A673 (cell line): ENCODE measurements at regions not wholly inside any gene's neighbourhood (a gene's known extent, or its start where the extent isn't known, plus 50 kb on each side); places are given as distances from the start of the nearest gene placed in this dataset.
"Not testable (repeated sequence)": the region's sequence is repeated elsewhere in the genome, so short reads cannot be mapped to it uniquely, and the experiment has no call there.

Source experiments
- CTCF ChIP-seq: fragments of 300-800, 200-600 bp; sonication (generic); conservative IDR thresholded peaks from 2 replicates; pipeline ENCODE4 v1.5.1; 2017; ENCODE audit warnings: low read depth, mild to moderate bottlenecking, antibody characterized with exemption, low read length, moderate library complexity, mixed read lengths
- EZH2 ChIP-seq: fragments of 200-600 bp; sonication (generic); IDR thresholded peaks from 2 replicates; pipeline ENCODE4 v1.6.1; 2017; ENCODE audit warnings: borderline replicate concordance, low read depth, mild to moderate bottlenecking, mixed read lengths, antibody characterized with exemption, low read length; ENCODE audit not compliant: poor library complexity, severe bottlenecking

- not testable (repeated sequence) for TF ChIP-seq CTCF, EZH2
Observed at GRCh38 chr4:177193024-177193715, 116.5 kb upstream of the NEIL3 start.
